ENCODE measurements at regions not wholly inside any gene's neighbourhood (a gene's known extent, or its start where the extent isn't known, plus 50 kb on each side); places are given as distances from the start of the nearest gene placed in this dataset.

DNA sequence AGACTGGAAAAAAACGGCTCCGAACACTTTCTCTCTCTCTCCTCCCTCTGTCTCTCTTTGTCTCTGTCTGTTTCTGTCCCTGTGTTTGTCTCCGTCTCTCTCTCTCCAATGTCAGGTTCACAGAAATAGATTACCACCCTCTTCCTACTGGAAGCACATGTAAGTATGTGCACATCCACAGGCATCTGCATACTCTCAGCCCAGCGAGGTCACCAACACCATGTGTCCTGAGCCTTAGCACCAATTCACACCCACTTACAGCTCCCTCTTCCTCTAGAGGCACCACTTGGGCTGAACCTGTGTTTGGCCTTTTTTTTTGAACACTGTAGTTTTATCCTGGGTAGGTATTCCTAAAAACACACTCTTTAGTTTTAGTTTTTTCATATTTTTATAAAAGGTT is 130.5 kb downstream of the ETS2 start:
- TF ChIP-seq FOXM1 (IDR thresholded peaks at IDR 0.05; ENCODE audit: borderline replicate concordance, low read depth) (no peak), YY1 (IDR thresholded peaks at IDR 0.05; ENCODE audit: low read depth) (no peak), TAF1 (IDR thresholded peaks at IDR 0.05; ENCODE audit: low read depth) (no peak), TCF12 (IDR thresholded peaks at IDR 0.05; ENCODE audit: low read depth) (no peak), RAD21 (IDR thresholded peaks at IDR 0.05; ENCODE audit: low read depth) (no peak), TEAD4 (IDR thresholded peaks at IDR 0.05) (no peak), CREB1 (IDR thresholded peaks at IDR 0.05; ENCODE audit: low read depth) (no peak)

- TF ChIP-seq, protein P1, sequence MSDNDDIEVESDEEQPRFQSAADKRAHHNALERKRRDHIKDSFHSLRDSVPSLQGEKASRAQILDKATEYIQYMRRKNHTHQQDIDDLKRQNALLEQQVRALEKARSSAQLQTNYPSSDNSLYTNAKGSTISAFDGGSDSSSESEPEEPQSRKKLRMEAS (IDR thresholded peaks at IDR 0.05), result no peak
- TF ChIP-seq EGR1 (IDR thresholded peaks at IDR 0.05) (no peak), REST (IDR thresholded peaks at IDR 0.05; ENCODE audit: low read depth) (no peak), NFIC (IDR thresholded peaks at IDR 0.05) (no peak), RAD21 (IDR thresholded peaks at IDR 0.05; ENCODE audit: low read depth) (no peak), ZBTB7A (IDR thresholded peaks at IDR 0.05; ENCODE audit: low read depth) (no peak), TCF12 (IDR thresholded peaks at IDR 0.05; ENCODE audit: low read depth) (no peak), TAF1 (IDR thresholded peaks at IDR 0.05; ENCODE audit: low read depth) (no peak), CEBPB (IDR thresholded peaks at IDR 0.05) (no peak), FOXM1 (IDR thresholded peaks at IDR 0.05; ENCODE audit: borderline replicate concordance, low read depth) (no peak), USF1 (IDR thresholded peaks at IDR 0.05) (no peak), TEAD4 (IDR thresholded peaks at IDR 0.05) (no peak), CREB1 (IDR thresholded peaks at IDR 0.05; ENCODE audit: low read depth) (no peak), YY1 (IDR thresholded peaks at IDR 0.05; ENCODE audit: low read depth) (no peak), EP300 (IDR thresholded peaks at IDR 0.05; ENCODE audit: borderline replicate concordance) (no peak)
These were observed 128.0 kb downstream of the ETS2 start for GRCh38 chr21:38933731-38934130.

GRCh38 chr21:38931291-38931690 is 125.6 kb downstream of the ETS2 start:
- TF ChIP-seq TEAD4 (IDR thresholded peaks at IDR 0.05), result no peak
- no peak for TF ChIP-seq CREB1 (IDR thresholded peaks at IDR 0.05; ENCODE audit: low read depth)
- no peak for TF ChIP-seq ZBTB7A (IDR thresholded peaks at IDR 0.05; ENCODE audit: low read depth)
- TF ChIP-seq NFIC (IDR thresholded peaks at IDR 0.05), result no peak
- TF ChIP-seq EGR1 (IDR thresholded peaks at IDR 0.05), result no peak
- no peak for TF ChIP-seq EP300 (IDR thresholded peaks at IDR 0.05; ENCODE audit: borderline replicate concordance)
- TF ChIP-seq REST (IDR thresholded peaks at IDR 0.05; ENCODE audit: low read depth), result no peak

DNA sequence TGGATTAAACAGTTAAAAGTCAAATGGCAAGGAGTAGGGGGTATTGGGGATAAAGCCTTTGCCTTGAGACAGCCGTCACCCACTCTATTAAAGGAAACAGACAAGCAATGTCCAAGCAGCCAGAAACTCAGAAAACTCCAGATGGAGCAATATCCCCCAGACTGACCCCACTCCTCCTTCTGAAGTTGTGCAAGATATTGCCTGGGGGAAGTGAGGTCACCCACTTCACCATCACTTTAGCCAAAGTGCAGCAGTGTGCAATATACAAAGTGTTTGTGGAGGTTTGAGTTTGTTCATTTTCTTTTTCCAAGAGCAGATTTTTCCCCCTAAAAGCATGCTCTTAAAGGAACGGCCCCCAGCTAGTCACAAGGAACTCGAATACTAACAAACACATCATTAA is 125.1 kb downstream of the ETS2 start:
- TF ChIP-seq TEAD4 (IDR thresholded peaks at IDR 0.05) (no peak), TCF12 (IDR thresholded peaks at IDR 0.05; ENCODE audit: low read depth) (no peak), TAF1 (IDR thresholded peaks at IDR 0.05; ENCODE audit: low read depth) (no peak)

DNA sequence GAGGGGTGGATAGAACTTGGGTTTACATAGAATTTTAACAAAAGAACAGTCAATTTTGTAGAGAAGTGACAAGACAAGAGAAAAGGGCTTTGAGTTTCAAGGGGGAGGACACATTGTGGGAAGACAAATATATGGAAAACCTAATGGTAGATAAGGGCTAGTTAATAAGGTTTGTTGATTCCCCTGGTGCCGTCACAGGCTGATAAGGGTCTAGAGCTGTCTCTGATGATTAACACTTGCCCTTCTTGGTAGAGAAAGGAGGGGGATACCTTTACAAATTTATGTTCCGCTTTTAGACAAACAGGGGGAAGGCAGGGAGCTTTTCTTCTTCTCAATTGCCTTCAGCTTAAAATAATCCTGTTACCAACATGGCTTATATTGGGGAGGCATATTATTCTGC is 124.3 kb downstream of the ETS2 start:
- TF ChIP-seq NFIC (IDR thresholded peaks at IDR 0.05), result no peak
- no peak for TF ChIP-seq EP300 (IDR thresholded peaks at IDR 0.05; ENCODE audit: borderline replicate concordance)
- TF ChIP-seq CEBPB (IDR thresholded peaks at IDR 0.05), result no peak
- no peak for TF ChIP-seq FOXM1 (IDR thresholded peaks at IDR 0.05; ENCODE audit: borderline replicate concordance, low read depth)
- no peak for TF ChIP-seq RAD21 (IDR thresholded peaks at IDR 0.05; ENCODE audit: low read depth)
- no peak for TF ChIP-seq EGR1 (IDR thresholded peaks at IDR 0.05)
- no peak for TF ChIP-seq CREB1 (IDR thresholded peaks at IDR 0.05; ENCODE audit: low read depth)
- no peak for TF ChIP-seq ZBTB7A (IDR thresholded peaks at IDR 0.05; ENCODE audit: low read depth)
- no peak for TF ChIP-seq TAF1 (IDR thresholded peaks at IDR 0.05; ENCODE audit: low read depth)
- no peak for TF ChIP-seq TEAD4 (IDR thresholded peaks at IDR 0.05)
- TF ChIP-seq TCF12 (IDR thresholded peaks at IDR 0.05; ENCODE audit: low read depth), result no peak
- TF ChIP-seq YY1 (IDR thresholded peaks at IDR 0.05; ENCODE audit: low read depth), result no peak
- TF ChIP-seq, protein P1 (IDR thresholded peaks at IDR 0.05), result no peak
- TF ChIP-seq REST (IDR thresholded peaks at IDR 0.05; ENCODE audit: low read depth), result no peak
- TF ChIP-seq USF1 (IDR thresholded peaks at IDR 0.05), result no peak

Data from Ishikawa (cell line).